Hematopoietic multipotent progenitor cell treated with erythropoietin and hydrocortisone succinate and interleukin-3 and kit ligand, for 6 days (in vitro differentiated cells): ENCODE measurements at regions not wholly inside any gene's neighbourhood (a gene's known extent, or its start where the extent isn't known, plus 50 kb on each side); places are given as distances from the start of the nearest gene placed in this dataset.

ENCODE experiments used
- DNase-seq: peaks from one replicate; pipeline ENCODE4 v3.0.0-alpha.2; 2015

DNA sequence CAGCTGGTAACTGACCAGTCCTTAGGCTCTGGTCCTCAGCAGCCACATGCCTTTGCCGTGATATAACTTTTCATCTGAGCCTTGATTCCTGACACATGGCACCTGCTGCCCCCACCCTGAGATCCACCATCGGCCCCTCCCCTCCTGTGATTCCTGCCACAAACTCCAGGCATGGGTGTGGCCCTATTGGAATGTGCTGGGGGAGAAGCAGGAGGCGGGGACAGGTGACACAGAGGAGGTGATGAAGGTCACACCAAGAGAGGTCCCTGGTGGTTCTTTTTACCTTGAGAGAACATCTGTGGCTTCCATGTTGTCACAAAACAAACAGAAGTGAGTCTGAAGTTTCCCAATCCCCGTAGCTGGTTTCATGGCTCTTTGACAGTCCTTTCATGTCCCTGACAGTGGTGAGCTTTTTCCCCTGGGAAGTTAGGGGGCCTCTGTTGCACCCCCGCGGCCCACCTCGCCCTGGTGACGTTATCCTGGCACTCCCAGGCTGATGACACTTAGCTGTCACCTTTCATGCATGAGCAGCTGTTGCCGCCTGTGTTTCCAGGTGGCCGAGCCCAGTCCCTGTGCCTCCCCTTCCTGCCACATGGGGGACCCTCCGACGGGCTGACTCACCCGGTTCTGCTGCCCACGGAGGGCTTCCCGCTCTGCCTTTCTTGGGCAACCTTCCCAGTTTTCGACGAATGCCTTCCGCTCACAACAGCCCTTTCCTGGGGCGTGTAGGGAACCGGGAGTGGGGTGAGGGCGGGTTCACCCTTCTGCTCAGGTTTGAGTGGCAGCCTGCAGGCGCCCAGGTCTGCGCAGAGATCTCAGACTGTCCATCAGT, 66.3 kb upstream of the GLI2 start:
- peak; percentile 20 for DNase-seq

DNA sequence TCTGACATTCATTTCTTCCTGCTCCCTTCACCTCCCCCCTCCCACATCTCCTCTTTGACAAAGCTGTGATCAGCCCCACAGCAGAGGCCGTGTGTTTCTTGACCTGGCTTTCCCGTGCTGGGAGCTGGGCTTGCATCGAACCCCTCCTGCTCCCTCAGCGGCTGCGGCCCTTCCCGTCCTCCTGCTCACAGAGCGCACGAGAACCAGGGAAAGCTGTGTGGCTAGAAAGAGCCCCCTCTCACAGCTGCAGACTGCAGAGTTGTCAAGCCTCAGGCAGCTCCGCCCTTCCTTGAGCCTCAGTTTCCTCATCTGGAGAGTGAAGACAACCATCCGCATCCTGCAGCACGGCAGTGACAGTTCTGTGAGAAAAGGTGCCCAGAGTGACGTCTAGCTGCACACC, 65.7 kb upstream of the GLI2 start:
- no peak for DNase-seq

DNA sequence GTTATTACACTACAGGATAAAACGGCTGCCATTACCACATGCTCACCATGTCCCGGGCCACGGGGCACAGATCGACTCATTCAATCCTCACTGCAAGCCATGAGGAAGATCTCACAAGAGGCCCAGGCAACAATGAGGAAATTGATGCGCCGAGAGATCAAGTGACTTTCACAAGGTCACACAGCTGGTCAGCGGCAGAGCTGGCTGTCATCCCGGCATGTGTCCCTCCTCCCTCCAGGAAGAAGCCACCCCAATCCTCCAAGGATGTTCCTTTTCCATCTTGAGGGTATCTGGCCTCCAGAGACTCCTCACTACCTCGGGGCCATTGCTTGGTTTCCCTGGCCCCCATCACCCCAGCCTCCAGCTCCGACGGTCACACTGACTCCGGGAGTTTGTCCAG, 65.3 kb upstream of the GLI2 start:
- DNase-seq, result no peak

DNA sequence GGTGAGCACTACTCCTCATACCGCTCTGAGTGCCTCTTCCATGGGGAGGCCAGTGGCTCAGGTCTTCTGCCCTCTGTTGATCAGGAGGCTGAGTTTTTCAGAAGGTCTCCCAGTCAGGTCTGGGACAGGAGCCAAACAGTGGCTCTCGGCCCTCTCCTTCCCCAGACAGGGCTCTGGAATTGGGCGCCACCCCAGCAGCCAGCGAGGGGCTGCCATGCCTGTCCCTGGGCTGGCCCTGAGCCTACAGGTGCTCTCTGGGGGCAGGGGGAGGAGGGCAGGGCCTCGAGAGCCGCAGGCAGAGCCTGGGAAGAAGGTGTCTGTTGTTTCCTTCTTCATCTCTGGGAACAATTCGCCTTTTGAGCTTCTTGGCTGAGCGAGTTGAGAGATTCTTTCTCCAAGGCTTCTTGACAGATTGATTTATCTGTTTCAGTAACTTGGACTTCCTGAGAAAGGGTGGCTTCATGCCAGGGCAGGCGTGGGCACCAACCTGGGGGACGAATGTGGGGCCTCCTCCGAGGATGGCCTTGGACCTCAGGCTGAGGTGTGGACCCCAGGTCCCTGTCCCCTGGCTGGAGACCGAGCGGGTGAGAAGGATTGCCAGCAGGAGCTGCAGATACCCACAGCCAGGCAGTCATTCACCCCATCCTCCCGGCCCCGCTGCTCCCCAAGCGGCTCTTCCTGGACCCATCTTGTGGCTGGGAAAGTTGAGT, 64.7 kb upstream of the GLI2 start:
- no peak for DNase-seq

DNA sequence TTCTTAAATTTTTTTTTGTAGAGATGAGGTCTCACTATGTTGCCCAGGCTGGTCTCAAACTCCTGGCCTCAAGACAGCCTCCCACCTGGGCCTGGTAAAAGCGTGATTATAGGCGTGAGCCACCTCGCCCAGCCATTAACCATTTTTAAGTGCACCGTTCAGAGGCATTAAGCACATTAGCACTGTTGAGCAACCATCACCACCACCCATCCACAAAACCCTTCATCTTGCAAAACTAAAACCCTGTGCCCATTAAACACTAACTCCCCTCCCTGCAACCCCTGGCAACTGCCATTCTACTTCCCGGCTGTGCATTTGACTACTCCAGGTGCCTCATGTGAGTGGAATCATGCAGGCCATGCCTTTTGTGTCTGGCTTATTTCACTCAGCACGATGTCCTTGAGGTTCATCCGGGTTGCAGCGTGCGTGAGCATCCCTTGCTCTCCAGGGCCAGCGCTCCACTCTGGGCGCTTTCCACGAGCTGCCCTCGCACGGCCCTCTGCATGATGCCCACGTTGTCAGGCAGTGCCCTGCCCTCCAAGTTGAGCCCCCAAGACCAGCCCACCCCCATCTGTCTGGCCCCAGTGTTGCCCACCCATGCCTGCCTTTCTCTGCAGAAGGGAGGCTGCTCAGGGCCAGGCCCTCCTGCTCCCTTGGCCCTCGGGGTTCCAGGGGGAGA, 63.0 kb upstream of the GLI2 start:
- no peak for DNase-seq

DNA sequence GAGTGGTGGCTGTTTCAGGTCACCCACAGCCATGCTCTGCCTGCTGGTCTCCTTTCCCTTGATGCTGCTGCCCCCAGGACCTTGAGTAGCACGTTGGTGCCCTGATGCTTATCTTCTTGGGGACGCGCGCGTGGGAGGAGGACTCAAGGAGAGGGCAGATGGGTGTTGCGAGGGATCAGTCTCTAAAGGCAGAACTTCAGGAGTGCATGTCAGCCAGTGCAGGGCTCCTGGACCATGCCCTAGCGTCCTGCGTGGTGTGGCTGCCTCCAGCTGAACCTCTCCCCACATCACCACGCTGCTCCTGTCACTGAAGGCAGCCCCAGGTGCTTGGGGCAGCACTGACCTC, 62.5 kb upstream of the GLI2 start:
- DNase-seq, result no peak

DNA sequence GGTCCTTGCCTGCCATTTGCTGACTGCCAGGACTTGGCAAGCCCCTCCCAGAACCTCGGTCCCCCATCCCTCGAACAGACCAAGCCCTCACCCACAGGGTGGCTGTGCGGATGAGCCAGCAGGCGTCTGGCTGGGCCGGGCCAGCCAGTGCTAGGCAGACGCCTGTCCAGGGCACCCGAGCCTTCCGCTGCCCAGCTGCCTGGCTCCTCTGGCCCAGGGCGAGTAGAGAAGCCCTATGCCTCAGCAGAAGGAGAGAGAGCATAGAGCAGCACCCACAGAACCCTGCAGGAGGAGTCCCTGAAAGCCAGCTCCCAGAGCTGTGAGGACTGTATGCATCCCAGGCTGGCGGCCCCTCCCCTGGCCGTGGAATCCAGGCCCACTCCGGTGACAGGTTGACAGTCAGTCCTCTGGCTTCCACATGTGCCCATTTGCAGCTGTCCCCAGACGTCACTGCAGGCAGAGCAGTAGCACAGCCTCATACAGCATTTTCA, 62.1 kb upstream of the GLI2 start:
- no peak for DNase-seq

DNA sequence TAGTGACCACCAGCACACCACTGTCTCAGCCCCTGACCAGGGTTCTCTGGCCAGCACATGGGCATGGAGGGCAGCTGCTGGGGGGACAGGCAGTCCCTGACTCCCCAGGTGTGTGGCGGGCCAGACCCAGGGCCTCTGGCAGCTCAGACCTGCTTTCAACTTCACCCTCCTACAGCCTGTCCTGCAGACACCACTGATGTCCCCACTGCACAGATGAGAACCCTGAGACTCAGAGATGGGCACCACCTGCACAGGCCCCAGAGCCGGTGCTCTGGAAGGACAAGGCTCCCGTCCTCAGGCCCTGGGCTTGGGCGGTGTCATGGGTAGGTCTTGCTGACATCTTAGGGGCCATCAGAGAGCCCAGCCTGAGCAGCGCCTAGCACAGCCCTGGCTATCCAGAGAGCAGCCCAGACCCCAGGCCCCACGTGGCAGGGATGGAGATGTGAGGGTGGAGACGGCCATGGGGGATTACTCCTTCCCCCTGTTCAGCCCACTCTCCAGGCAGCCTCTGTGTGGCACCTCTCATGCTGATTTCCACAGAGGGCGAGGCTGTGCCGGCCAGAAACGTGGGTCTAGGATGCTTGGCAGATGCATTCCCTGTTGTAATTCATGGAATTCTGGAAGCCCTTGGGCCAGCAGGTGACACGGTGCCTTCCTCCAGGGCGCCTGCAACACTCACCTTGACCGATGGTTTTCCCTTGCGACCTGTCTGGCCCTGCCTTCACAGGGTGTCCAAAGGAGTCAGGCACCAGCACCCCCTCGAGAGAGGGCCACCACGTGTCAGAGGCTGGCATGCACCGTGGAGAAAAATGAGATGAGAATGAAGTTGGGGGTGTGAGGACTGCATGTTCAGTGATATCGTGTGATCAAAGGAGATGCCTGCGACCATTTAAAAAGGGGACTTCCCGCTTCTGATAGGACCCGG, 61.2 kb upstream of the GLI2 start:
- no peak for DNase-seq

DNA sequence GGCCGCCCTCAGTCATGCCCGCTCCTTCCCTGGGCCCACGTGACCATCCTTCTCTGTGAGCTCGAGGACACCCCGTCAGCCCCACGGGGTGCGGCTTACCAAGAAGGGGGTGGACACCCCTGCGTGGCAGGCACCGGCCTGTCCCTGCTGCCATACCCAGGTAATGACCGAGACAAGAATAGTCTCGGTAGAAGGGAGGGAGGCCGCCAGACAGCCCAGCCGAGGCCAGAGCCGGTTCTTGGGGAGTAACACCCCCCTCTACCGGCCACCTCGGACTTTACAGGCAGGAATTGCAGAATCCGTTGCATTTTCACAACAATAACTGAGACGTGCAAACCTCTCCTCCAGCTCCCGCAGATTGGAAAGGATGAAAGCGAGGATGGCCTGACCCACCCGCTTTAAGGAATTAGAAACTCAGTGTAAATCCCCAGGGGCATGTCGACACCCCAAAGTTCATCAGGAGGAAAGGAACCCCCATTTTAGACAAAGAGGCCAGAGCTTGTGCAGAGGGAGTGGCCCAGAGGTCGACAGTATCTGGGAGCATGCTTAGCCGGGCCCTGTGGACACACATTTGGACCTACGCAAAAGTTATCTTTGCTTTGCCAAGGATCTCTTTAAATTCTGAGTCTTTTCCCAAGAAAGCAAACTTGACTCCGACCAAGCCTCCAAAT, 60.1 kb upstream of the GLI2 start:
- peak; percentile 64 for DNase-seq

DNA sequence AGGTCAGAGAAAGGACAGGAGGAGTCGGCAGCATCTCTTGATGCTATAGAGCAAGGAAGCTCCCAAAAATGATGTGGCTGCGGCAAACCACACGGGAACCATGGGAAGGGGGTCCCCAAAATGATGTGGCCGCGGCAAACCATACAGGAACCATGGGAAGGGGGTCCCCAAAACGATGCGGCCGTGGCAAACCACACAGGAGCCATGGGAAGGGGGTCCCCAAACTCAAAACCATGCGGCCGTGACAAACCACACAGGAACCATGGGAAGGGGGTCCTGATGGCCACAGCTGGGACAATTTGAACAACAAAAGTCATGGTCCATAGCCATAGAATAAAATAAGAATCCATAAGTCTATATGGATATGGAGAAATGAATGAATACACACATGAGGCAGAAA, 58.4 kb upstream of the GLI2 start:
- no peak for DNase-seq

DNA sequence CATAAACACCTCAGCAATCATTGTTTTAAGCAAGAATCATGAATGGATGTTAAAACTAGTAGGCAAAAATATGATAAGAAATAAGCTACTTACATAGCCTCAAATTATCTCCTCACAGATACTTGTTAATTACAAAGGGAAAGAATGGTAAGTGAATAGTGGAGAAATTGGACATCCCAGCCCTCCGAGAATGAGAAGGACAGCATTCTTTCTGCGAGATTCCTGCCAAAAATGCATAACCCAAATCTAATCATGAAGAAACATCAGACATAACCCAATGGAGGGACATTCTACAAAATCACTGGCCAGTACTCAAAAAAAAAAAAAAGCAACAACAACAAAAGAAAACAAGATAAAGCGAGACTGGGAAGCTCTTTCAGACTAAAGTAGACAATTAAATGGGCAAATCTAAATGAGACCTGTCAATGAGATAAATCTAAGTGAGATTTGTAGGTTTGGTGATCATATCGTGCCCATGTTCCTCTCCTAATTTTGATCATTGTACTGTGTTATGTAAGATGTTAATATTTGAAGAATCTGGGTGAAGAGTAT, 57.9 kb upstream of the GLI2 start:
- no peak for DNase-seq

DNA sequence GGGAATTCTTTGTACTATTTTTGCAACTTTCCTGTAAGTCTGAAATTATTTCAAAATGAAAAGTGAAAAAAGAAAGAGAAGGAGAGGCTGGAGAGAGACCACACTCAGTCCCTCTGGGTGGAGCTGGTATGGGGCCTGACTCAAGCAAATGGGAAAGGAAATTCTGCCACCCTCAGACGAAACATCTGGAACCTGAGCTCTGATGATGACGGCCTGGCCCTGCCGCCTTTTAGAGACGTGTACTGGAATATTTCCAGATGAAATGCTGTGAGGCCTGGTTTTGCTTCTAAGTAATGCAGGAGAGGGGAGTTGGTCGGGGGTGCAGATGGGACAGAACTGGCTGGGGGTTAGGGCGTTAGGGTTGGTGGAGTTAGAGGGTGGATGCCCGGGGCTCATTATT, 57.4 kb upstream of the GLI2 start:
- no peak for DNase-seq

DNA sequence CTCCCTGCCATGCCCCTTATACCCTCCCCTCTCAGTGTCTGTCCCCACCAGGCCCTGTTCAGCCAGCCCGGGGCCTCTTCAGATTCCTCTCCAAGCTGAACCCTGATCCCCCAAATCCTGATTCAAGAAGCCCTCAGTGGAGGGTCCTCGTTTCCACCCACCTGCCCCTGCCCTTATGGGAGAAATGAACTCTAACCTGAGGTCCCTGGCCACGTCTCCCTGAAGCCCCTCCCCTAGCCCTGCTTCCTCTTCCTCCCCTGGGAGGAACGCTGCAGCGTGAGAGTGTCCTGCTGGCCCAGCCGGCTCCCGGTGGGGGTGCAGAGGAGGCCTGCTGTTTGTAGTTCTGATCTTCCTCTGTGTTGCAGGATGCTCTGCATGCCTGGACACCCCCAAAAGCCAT, 56.7 kb upstream of the GLI2 start:
- DNase-seq, result no peak

DNA sequence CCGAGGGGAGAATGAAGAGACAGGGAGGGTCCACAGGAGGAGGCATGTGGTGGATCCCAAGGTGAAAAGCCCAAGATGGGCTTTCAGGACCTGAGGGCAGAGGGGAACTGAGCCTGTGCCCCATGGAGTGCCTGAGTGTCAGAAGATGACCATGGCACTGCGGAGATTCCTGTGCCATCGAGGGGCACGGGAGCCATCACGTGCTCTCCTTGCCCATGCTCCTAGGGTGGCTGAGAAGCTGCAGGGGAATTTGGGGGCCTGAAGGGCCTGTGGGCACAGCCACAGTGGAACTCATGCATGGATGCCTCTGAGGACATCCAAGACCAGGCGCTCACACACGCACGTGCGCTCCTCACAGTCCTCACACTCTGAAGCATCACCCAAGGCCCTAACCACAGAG, 56.1 kb upstream of the GLI2 start:
- no peak for DNase-seq

DNA sequence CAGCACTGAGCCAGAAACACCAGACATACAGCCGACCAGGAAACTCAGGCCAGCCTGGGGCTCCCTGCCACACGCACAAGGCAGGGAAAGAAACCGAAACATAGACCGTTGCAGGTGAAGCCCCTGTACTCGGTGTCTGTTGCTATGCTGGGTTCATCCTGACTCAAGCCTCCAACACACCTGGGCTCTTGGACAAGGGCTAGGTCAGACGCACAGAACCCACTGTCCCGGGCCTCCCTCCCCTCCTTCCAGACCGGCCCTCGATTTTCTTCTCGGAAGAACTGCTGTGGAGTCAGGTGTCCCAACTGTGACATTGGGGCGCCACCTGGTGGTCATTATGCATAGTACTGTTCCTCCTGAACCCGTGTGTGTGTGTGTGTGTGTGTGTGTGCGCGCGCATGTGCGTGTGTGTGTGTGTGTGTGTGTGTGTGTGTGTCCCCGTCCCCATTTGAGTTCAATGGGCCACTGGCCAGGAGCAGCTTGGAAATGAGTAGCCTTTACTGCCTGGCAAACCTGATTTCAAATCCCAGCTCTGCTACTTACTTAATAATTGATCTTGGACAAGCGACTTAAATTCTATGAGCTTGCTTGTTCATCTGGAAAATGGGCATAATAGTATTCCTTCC, 55.4 kb upstream of the GLI2 start:
- peak; percentile 90 for DNase-seq

DNA sequence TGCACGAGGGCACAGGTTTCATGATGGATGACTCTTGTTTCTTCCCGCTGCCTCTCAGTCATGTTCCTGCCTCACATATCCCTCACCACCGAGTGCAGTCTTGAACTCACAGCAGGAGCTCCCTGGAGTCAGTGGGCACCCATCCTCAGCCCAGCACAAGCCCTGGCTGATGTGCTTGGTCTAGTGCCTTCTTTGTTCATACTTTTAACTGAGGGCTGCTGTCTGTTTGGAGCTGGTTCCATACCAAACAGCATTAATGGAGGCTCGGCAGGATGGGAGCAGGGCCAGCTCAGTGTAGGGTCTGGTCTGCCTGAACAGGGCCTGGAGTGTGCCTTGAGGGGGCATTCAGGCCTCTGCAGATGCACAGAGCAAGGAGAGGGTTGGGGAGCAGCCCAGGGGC, 54.5 kb upstream of the GLI2 start:
- no peak for DNase-seq

DNA sequence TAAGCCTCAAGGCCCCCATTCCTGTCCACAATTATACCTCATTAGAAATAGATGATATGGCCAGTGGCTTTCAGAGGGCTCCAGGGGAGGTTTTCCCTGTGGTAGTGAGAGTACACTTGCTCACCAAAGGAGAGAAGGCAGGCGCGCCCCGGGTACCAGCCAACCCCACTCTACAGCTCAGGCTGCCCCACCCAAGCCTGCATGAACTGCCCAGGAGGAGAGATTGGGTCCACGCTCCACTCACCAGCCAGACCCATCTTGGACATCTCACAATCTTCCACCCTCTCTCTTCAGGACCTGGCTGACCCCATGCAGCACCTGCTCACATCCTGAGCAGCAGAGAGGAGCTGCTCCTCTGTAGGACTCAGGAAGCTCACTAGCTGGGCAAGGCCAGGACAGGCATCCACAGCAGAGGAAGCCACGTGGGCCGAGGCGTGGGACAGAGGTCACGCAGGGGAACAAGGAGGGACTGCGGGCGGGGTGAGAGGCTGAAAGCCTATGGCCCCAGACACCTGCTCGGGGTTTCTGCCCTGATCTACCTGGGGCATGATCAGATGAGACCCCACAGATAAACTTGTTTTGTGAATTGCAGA, 53.9 kb upstream of the GLI2 start:
- DNase-seq, result no peak

DNA sequence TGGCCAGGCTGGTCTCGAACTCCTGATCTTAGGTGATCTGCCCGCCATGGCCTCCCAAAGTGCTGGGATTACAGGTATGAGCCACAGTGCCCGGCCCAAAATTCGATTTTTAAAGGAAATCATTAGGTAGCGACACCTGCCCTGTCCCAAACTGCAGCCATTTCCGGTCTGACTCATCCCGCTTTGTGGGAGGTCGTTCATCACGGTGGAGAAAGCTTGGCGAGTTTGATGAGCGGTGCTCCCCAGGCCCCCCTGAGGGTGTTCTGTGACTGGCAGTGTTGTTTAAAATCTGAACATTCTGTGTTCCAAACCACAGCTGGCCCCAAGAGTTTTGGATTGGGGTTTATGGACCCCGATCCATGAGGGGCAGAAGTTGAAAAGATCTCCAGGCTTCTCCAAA, 53.0 kb upstream of the GLI2 start:
- DNase-seq, result no peak

DNA sequence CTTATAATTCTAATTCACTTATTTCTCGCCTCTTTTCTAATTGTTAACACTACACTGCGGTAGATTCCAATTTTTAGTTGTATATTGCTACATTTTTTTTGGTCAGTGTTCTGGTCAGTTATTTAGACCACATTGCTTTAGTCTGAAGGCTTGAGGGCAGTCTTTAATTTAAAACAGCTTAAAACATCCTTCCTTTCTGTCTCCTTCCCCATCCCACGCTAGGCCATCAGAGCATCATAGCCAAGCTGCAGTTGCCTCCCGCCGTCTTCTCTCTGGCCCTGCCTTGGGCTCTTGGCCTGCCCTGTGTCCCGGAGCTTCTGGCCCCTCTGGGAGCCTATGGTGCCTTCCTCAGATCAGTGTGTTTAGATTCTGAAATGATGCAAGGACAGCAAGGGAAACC, 52.6 kb upstream of the GLI2 start:
- no peak for DNase-seq

DNA sequence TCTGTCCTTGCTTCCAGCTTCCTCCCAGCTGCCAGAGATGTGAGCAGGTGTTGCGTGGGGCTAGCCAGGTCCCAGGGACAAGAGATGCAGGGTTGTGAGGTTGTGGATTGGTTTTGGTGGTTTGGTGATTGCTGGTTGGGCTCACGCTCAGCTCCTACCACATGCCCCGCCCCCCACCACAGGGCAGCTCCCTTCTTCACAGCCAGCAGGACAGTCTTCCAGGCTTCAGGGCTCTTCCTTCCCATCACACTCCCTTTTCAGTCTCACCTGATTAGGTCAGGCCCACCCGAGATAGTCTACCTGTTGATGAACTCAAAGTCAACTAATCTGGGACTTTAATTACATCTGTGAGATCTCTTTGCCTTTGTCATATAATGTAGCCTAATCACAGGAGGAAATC, 52.0 kb upstream of the GLI2 start:
- DNase-seq, result no peak
